ENCODE measurements at regions not wholly inside any gene's neighbourhood (a gene's known extent, or its start where the extent isn't known, plus 50 kb on each side); places are given as distances from the start of the nearest gene placed in this dataset.

- no peak overlapping the region for H3K4me3 Mint-ChIP-seq (ENCODE audit: low read depth, unreplicated experiment)
- no peaks in the 10 kb centered on the region for H3K36me3 Mint-ChIP-seq (ENCODE audit: insufficient read depth, unreplicated experiment)
- no peak for DNase-seq
- no TSS peak for BruUV-seq (replicated peaks)
- intact Hi-C loops (cut with micrococcal nuclease; ENCODE audit: unreplicated experiment): no loop called here
- H3K27ac Mint-ChIP-seq (ENCODE audit: unreplicated experiment): no peak overlapping the region
- no peaks in the 10 kb centered on the region for H3K4me1 Mint-ChIP-seq (ENCODE audit: low read depth, unreplicated experiment)
- CTCF ChIA-PET: interaction anchor here (0.5 to 1.2 kb wide), 2 partner anchors 9 to 495 kb away, joined by 3 to 4 read pairs; no protein-coding TSS in a partner anchor
- TF ChIP-seq, protein P1, sequence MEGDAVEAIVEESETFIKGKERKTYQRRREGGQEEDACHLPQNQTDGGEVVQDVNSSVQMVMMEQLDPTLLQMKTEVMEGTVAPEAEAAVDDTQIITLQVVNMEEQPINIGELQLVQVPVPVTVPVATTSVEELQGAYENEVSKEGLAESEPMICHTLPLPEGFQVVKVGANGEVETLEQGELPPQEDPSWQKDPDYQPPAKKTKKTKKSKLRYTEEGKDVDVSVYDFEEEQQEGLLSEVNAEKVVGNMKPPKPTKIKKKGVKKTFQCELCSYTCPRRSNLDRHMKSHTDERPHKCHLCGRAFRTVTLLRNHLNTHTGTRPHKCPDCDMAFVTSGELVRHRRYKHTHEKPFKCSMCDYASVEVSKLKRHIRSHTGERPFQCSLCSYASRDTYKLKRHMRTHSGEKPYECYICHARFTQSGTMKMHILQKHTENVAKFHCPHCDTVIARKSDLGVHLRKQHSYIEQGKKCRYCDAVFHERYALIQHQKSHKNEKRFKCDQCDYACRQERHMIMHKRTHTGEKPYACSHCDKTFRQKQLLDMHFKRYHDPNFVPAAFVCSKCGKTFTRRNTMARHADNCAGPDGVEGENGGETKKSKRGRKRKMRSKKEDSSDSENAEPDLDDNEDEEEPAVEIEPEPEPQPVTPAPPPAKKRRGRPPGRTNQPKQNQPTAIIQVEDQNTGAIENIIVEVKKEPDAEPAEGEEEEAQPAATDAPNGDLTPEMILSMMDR (IDR thresholded peaks at IDR 0.05; ENCODE audit: unreplicated experiment): no peak
- peaks cover 62% of the 10 kb centered on the region for H3K27me3 Mint-ChIP-seq (ENCODE audit: unreplicated experiment)
- H3K9me3 Mint-ChIP-seq (ENCODE audit: low read depth, unreplicated experiment): no peaks in the 10 kb centered on the region
Measured at GRCh38 chr10:78533776-78534175, 500.1 kb downstream of the RPS24 start.

GRCh38 chr10:78535716-78536218, 502.1 kb downstream of the RPS24 start:
- TF ChIP-seq, protein P1 (IDR thresholded peaks at IDR 0.05; ENCODE audit: unreplicated experiment): no peak
- DNase-seq: no peak
- no peak overlapping the region for H3K4me3 Mint-ChIP-seq (ENCODE audit: low read depth, unreplicated experiment)
- BruUV-seq (replicated peaks): no TSS peak
- CTCF ChIA-PET: no interaction called here
- H3K27me3 Mint-ChIP-seq (ENCODE audit: unreplicated experiment): peaks cover 68% of the 10 kb centered on the region
- H3K36me3 Mint-ChIP-seq (ENCODE audit: insufficient read depth, unreplicated experiment): no peaks in the 10 kb centered on the region
- no peaks in the 10 kb centered on the region for H3K4me1 Mint-ChIP-seq (ENCODE audit: low read depth, unreplicated experiment)
- intact Hi-C loops (cut with micrococcal nuclease; ENCODE audit: unreplicated experiment): no loop called here
- no peak overlapping the region for H3K27ac Mint-ChIP-seq (ENCODE audit: unreplicated experiment)
- no peaks in the 10 kb centered on the region for H3K9me3 Mint-ChIP-seq (ENCODE audit: low read depth, unreplicated experiment)

- no TSS peak for BruUV-seq (replicated peaks)
Measured at GRCh38 chr10:78537018-78537417, 503.4 kb downstream of the RPS24 start.

GRCh38 chr10:78539247-78539766, 505.6 kb downstream of the RPS24 start:
- no peaks in the 10 kb centered on the region for H3K4me1 Mint-ChIP-seq (ENCODE audit: low read depth, unreplicated experiment)
- peaks cover 76% of the 10 kb centered on the region for H3K27me3 Mint-ChIP-seq (ENCODE audit: unreplicated experiment)
- H3K27ac Mint-ChIP-seq (ENCODE audit: unreplicated experiment): no peak overlapping the region
- CTCF ChIA-PET: no interaction called here
- intact Hi-C loops (cut with micrococcal nuclease; ENCODE audit: unreplicated experiment): no loop called here
- H3K9me3 Mint-ChIP-seq (ENCODE audit: low read depth, unreplicated experiment): no peaks in the 10 kb centered on the region
- H3K4me3 Mint-ChIP-seq (ENCODE audit: low read depth, unreplicated experiment): no peak overlapping the region
- TF ChIP-seq, protein P1 (IDR thresholded peaks at IDR 0.05; ENCODE audit: unreplicated experiment): no peak
- no peak for DNase-seq
- no peaks in the 10 kb centered on the region for H3K36me3 Mint-ChIP-seq (ENCODE audit: insufficient read depth, unreplicated experiment)
- BruUV-seq (replicated peaks): no TSS peak

More at GRCh38 chr10:78537018-78537417, 503.4 kb downstream of the RPS24 start:
- H3K36me3 Mint-ChIP-seq (ENCODE audit: insufficient read depth, unreplicated experiment): no peaks in the 10 kb centered on the region
- no peak overlapping the region for H3K4me3 Mint-ChIP-seq (ENCODE audit: low read depth, unreplicated experiment)
- CTCF ChIA-PET: no interaction called here
- no peaks in the 10 kb centered on the region for H3K4me1 Mint-ChIP-seq (ENCODE audit: low read depth, unreplicated experiment)
- TF ChIP-seq, protein P1 (IDR thresholded peaks at IDR 0.05; ENCODE audit: unreplicated experiment): no peak
- intact Hi-C loops (cut with micrococcal nuclease; ENCODE audit: unreplicated experiment): no loop called here
- DNase-seq: no peak
- H3K9me3 Mint-ChIP-seq (ENCODE audit: low read depth, unreplicated experiment): no peaks in the 10 kb centered on the region
- H3K27ac Mint-ChIP-seq (ENCODE audit: unreplicated experiment): no peak overlapping the region
- H3K27me3 Mint-ChIP-seq (ENCODE audit: unreplicated experiment): peaks cover 74% of the 10 kb centered on the region
